ENCODE measurements at regions not wholly inside any gene's neighbourhood (a gene's known extent, or its start where the extent isn't known, plus 50 kb on each side); places are given as distances from the start of the nearest gene placed in this dataset.

DNA sequence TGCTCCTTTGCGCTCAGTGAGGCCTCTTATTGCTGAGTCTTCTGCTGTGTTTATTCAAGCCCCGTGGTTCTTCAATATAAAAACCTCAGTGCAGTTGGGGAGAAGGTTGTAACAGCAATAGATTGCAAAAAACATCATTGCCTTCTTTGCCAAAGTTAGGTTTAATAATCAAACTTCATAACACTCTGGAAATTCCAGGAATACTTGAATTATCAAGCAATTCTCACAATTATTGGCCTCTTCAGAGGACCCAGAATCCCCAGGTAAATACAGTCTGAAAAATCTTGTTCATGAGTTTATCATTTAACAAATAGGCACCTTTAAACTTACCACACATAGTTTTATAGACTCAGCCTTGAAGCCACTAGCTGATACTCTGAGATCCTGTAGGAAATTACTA is 213.6 kb downstream of the OGFRL1 start:
- H3K4me2 ChIP-seq (ENCODE audit: low read length): no peak overlapping the region
- H3K14ac ChIP-seq (ENCODE audit: low read length): no peak overlapping the region
- H3K18ac ChIP-seq (ENCODE audit: low read length): no peak overlapping the region
- no peak overlapping the region for H2BK5ac ChIP-seq (ENCODE audit: low read depth, low read length, poor library complexity)
- no peak overlapping the region for H3K4ac ChIP-seq (ENCODE audit: low read depth, low read length)
- no peak overlapping the region for H3K27ac ChIP-seq (ENCODE audit: low read depth, low read length)
- H2BK120ac ChIP-seq (ENCODE audit: insufficient read depth, low read length, poor library complexity): no peak overlapping the region
- no peaks in the 10 kb centered on the region for H3K4me1 ChIP-seq (ENCODE audit: control insufficient read depth in 1 of 2, insufficient read depth in 2 of 2, low read length in 2 of 2)
- no peak overlapping the region for H3K4me3 ChIP-seq (ENCODE audit: low read depth, low read length)
- H3K9me3 ChIP-seq (ENCODE audit: insufficient read depth, low read depth, low read length): no peaks in the 10 kb centered on the region
- H3K36me3 ChIP-seq (ENCODE audit: control insufficient read depth in 1 of 2, insufficient read depth in 2 of 2, low read length in 2 of 2): no peaks in the 10 kb centered on the region
- no peak overlapping the region for H2AK5ac ChIP-seq (ENCODE audit: low read length)
- no peak overlapping the region for H4K12ac ChIP-seq (ENCODE audit: low read depth, low read length)
- no peak overlapping the region for H3K23ac ChIP-seq (ENCODE audit: low read length)
- no peaks in the 10 kb centered on the region for H3K79me2 ChIP-seq (ENCODE audit: control insufficient read depth, insufficient read depth, low read length, poor library complexity)
- no peaks in the 10 kb centered on the region for H3K79me1 ChIP-seq (ENCODE audit: low read length)
- H3K9ac ChIP-seq (ENCODE audit: low read length): no peak overlapping the region
- no peak overlapping the region for H4K91ac ChIP-seq (ENCODE audit: low read depth, low read length)
- H2BK12ac ChIP-seq (ENCODE audit: low read length): no peak overlapping the region
- no peak overlapping the region for H2AFZ ChIP-seq (ENCODE audit: insufficient read depth, low read length, poor library complexity)
- H4K8ac ChIP-seq (ENCODE audit: low read depth, low read length): no peak overlapping the region
- no peaks in the 10 kb centered on the region for H3K27me3 ChIP-seq (ENCODE audit: insufficient read depth, low read length)
- DNase-seq: no peak
- no CpG with 5 or more reads among the region's 2 CpGs for WGBS (ENCODE audit: extremely low coverage, insufficient coverage, insufficient read length)

DNA sequence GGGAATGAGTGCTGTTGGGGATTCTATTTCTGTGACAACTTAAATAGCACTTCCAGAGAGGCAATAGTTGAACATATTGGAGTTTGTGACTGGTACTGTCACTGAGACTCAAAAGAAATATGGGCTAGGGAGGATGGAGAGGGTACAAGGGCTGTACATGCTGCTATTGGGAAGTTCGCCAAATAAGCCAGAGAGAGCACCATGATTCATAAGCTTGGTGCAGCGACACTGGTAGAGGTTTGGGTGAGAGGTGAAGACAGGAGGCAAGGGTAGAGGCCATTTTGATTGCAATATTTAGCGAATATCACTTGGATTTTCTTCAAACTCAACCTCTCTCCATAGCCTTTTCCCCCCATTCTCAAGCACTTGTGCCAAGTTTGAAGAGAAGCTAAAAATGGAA is 214.3 kb downstream of the OGFRL1 start:
- H3K9ac ChIP-seq (ENCODE audit: low read length): no peak overlapping the region
- no peak overlapping the region for H3K4ac ChIP-seq (ENCODE audit: low read depth, low read length)
- no peak overlapping the region for H3K27ac ChIP-seq (ENCODE audit: low read depth, low read length)
- H2BK12ac ChIP-seq (ENCODE audit: low read length): no peak overlapping the region
- H3K23ac ChIP-seq (ENCODE audit: low read length): no peak overlapping the region
- H3K18ac ChIP-seq (ENCODE audit: low read length): no peak overlapping the region
- no peaks in the 10 kb centered on the region for H3K9me3 ChIP-seq (ENCODE audit: insufficient read depth, low read depth, low read length)
- no peak overlapping the region for H2BK5ac ChIP-seq (ENCODE audit: low read depth, low read length, poor library complexity)
- no peaks in the 10 kb centered on the region for H3K36me3 ChIP-seq (ENCODE audit: control insufficient read depth in 1 of 2, insufficient read depth in 2 of 2, low read length in 2 of 2)
- no peak overlapping the region for H4K91ac ChIP-seq (ENCODE audit: low read depth, low read length)
- H3K79me1 ChIP-seq (ENCODE audit: low read length): no peaks in the 10 kb centered on the region
- no peak overlapping the region for H3K14ac ChIP-seq (ENCODE audit: low read length)
- H3K4me2 ChIP-seq (ENCODE audit: low read length): no peak overlapping the region
- H3K27me3 ChIP-seq (ENCODE audit: insufficient read depth, low read length): no peaks in the 10 kb centered on the region
- no peak overlapping the region for H4K12ac ChIP-seq (ENCODE audit: low read depth, low read length)
- H3K4me3 ChIP-seq (ENCODE audit: low read depth, low read length): no peak overlapping the region
- no peak overlapping the region for H2AK5ac ChIP-seq (ENCODE audit: low read length)
- no peak overlapping the region for H2AFZ ChIP-seq (ENCODE audit: insufficient read depth, low read length, poor library complexity)
- H3K79me2 ChIP-seq (ENCODE audit: control insufficient read depth, insufficient read depth, low read length, poor library complexity): no peaks in the 10 kb centered on the region
- no CpG with 5 or more reads among the region's 3 CpGs for WGBS (ENCODE audit: extremely low coverage, insufficient coverage, insufficient read length)
- no peak overlapping the region for H4K8ac ChIP-seq (ENCODE audit: low read depth, low read length)
- no peak overlapping the region for H2BK120ac ChIP-seq (ENCODE audit: insufficient read depth, low read length, poor library complexity)
- no peak for DNase-seq
- no peaks in the 10 kb centered on the region for H3K4me1 ChIP-seq (ENCODE audit: control insufficient read depth in 1 of 2, insufficient read depth in 2 of 2, low read length in 2 of 2)

DNA sequence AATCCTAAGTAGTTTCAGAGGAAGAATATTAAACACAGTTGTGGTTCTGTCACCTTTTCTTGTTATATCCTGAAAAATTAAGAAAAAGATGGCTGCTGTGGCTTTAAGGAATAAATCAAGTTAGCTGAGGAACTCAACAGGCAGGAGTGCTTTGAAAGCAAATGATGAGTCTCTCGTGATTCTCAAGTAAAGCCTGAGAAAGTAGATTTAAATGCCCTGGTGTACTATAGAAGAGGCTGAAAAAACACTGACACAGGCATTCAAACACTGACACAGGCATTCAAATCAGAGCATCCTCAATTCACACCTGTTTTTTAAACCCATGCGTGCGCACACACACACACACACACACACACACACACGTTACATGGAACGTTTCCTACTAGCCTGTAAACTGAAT is 218.6 kb downstream of the OGFRL1 start:
- Histone ChIP-seq H3K18ac (ENCODE audit: low read length) (no peak overlapping the region), H4K91ac (ENCODE audit: low read depth, low read length) (no peak overlapping the region), H3K9me3 (ENCODE audit: insufficient read depth, low read depth, low read length) (no peaks in the 10 kb centered on the region), H3K4me3 (ENCODE audit: low read depth, low read length) (no peak overlapping the region), H3K36me3 (ENCODE audit: control insufficient read depth in 1 of 2, insufficient read depth in 2 of 2, low read length in 2 of 2) (no peaks in the 10 kb centered on the region), H3K4me1 (ENCODE audit: control insufficient read depth in 1 of 2, insufficient read depth in 2 of 2, low read length in 2 of 2) (no peaks in the 10 kb centered on the region), H3K79me1 (ENCODE audit: low read length) (peaks cover 2% of the 10 kb centered on the region), H3K4ac (ENCODE audit: low read depth, low read length) (no peak overlapping the region), H3K23ac (ENCODE audit: low read length) (no peak overlapping the region), H4K12ac (ENCODE audit: low read depth, low read length) (no peak overlapping the region), H3K9ac (ENCODE audit: low read length) (no peak overlapping the region), H4K8ac (ENCODE audit: low read depth, low read length) (no peak overlapping the region), H3K14ac (ENCODE audit: low read length) (no peak overlapping the region), H3K4me2 (ENCODE audit: low read length) (no peak overlapping the region), H3K27ac (ENCODE audit: low read depth, low read length) (no peak overlapping the region), H2AFZ (ENCODE audit: insufficient read depth, low read length, poor library complexity) (no peak overlapping the region), H2BK120ac (ENCODE audit: insufficient read depth, low read length, poor library complexity) (no peak overlapping the region), H2BK12ac (ENCODE audit: low read length) (no peak overlapping the region), H3K27me3 (ENCODE audit: insufficient read depth, low read length) (no peaks in the 10 kb centered on the region), H2BK5ac (ENCODE audit: low read depth, low read length, poor library complexity) (no peak overlapping the region), H2AK5ac (ENCODE audit: low read length) (no peak overlapping the region), H3K79me2 (ENCODE audit: control insufficient read depth, insufficient read depth, low read length, poor library complexity) (no peaks in the 10 kb centered on the region)
- no peak for DNase-seq
- WGBS (ENCODE audit: extremely low coverage, insufficient coverage, insufficient read length): no CpG with 5 or more reads among the region's 5 CpGs

DNA sequence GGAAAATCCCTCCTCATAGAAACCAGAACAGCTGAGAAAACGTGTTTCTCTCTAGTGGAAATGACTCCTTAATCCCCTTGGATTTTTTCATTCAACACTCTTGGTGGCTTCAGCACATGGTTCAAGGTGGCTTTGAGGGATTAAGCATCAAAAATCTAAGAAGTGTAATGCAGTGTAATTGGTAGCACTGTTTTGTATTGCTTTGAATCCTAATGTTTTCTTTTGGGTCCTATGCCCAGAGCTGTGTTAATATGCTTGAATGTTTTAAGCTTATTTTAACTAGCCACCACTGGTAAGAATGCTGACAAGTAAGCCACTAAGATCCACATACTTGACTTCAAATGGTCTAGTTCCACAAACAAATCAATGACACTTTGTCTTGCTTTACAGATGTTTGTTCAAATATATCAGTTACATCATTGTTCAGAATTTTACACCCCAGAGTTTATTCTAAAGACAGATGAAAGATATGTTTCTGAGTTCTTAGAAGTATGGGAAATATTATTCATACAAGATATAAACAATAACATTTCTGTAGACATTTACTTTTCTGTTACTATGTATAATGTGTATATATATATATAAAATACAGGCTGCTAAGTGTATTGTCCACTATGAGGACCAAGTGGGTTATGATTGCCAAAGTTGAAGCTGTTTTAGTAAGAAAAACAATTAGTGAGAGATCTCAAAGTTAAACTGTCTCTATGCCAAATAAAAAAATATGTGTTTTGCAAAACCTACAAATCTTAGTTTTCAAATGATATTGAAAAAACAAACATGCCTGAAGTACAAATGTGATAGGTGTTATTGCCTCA is 220.8 kb downstream of the OGFRL1 start:
- H4K91ac ChIP-seq (ENCODE audit: low read depth, low read length): no peak overlapping the region
- H3K4me1 ChIP-seq (ENCODE audit: control insufficient read depth in 1 of 2, insufficient read depth in 2 of 2, low read length in 2 of 2): no peaks in the 10 kb centered on the region
- no peak overlapping the region for H4K12ac ChIP-seq (ENCODE audit: low read depth, low read length)
- no peak overlapping the region for H2AK5ac ChIP-seq (ENCODE audit: low read length)
- H4K8ac ChIP-seq (ENCODE audit: low read depth, low read length): no peak overlapping the region
- H3K4me3 ChIP-seq (ENCODE audit: low read depth, low read length): no peak overlapping the region
- H3K36me3 ChIP-seq (ENCODE audit: control insufficient read depth in 1 of 2, insufficient read depth in 2 of 2, low read length in 2 of 2): no peaks in the 10 kb centered on the region
- peaks cover 3% of the 10 kb centered on the region for H3K79me1 ChIP-seq (ENCODE audit: low read length)
- H3K4me2 ChIP-seq (ENCODE audit: low read length): no peak overlapping the region
- DNase-seq: no peak
- no peak overlapping the region for H2BK5ac ChIP-seq (ENCODE audit: low read depth, low read length, poor library complexity)
- no peaks in the 10 kb centered on the region for H3K79me2 ChIP-seq (ENCODE audit: control insufficient read depth, insufficient read depth, low read length, poor library complexity)
- H3K18ac ChIP-seq (ENCODE audit: low read length): no peak overlapping the region
- H2BK120ac ChIP-seq (ENCODE audit: insufficient read depth, low read length, poor library complexity): no peak overlapping the region
- no peak overlapping the region for H3K4ac ChIP-seq (ENCODE audit: low read depth, low read length)
- no peak overlapping the region for H2BK12ac ChIP-seq (ENCODE audit: low read length)
- no peak overlapping the region for H3K23ac ChIP-seq (ENCODE audit: low read length)
- no peak overlapping the region for H3K14ac ChIP-seq (ENCODE audit: low read length)
- no peak overlapping the region for H2AFZ ChIP-seq (ENCODE audit: insufficient read depth, low read length, poor library complexity)
- no peak overlapping the region for H3K27ac ChIP-seq (ENCODE audit: low read depth, low read length)
- no peak overlapping the region for H3K9ac ChIP-seq (ENCODE audit: low read length)
- H3K27me3 ChIP-seq (ENCODE audit: insufficient read depth, low read length): no peaks in the 10 kb centered on the region
- no peaks in the 10 kb centered on the region for H3K9me3 ChIP-seq (ENCODE audit: insufficient read depth, low read depth, low read length)
- no CpG with 5 or more reads among the region's 1 CpG for WGBS (ENCODE audit: extremely low coverage, insufficient coverage, insufficient read length)
